Fibroblast of the aortic adventitia (primary cell): ENCODE measurements at regions not wholly inside any gene's neighbourhood (a gene's known extent, or its start where the extent isn't known, plus 50 kb on each side); places are given as distances from the start of the nearest gene placed in this dataset.

ENCODE experiments used
- DNase-seq: peaks from one replicate; pipeline ENCODE4 v3.0.0-alpha.2; 2010; ENCODE audit warnings: low read depth
- H3K4me3 ChIP-seq: 2 replicates; pipeline ENCODE4 v1.5.1; 2011; ENCODE audit warnings: low read depth, mild to moderate bottlenecking, control low read depth, low read length, moderate library complexity
- CTCF ChIP-seq: IDR thresholded peaks from 2 replicates; pipeline ENCODE4 v1.5.1; 2011; ENCODE audit warnings: mild to moderate bottlenecking, low read length, control low read depth, inconsistent platforms; ENCODE audit not compliant: insufficient read depth

GRCh38 chr10:130412317-130412716, 276.1 kb downstream of the GLRX3 start:
- no peak overlapping the region for H3K4me3 ChIP-seq
- TF ChIP-seq CTCF: no peak
- no peak for DNase-seq

DNA sequence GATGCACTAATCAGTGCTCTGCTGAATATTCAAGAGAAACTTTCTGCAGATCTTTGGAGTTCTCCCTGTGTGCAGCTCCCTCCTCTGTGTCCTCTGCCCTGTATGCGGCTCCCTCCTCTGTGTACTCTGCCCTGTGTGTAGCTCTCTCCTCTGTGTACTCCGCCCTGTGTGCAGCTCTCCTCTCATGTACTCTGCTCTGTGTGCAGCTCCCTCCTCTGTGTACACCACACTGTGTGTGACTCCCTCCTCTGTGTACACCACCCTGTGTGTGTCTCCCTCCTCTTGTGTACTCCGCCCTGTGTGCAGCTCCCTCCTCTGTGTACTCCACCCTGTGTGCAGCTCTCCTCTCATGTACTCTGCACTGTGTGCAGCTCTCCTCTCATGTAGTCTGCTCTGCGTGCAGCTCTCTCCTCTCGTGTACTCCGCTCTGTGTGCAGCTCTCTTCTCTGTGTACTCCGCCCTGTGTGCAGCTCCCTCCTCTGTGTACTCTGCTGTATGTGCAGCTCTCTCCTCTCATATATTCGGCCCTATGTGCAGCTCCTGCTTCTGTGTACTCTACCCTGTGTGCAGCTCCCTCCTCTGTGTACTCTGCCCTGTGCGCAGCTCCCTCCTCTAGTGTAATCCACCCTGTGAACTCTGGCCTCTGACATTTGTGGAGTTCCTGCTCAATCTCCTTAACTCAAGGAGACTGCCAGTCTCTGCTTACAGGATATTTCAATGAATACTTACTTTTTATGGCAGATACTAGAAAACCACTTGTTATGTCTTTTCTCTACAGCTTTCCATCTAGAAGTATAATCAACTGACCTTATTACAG, 280.4 kb downstream of the GLRX3 start:
- H3K4me3 ChIP-seq: no peak overlapping the region
- no peak for DNase-seq
- no peak for TF ChIP-seq CTCF

- DNase-seq: no peak
- no peak overlapping the region for H3K4me3 ChIP-seq
- no peak for TF ChIP-seq CTCF
These were observed 282.5 kb downstream of the GLRX3 start for GRCh38 chr10:130418731-130419130.

GRCh38 chr10:130421909-130422308, 285.7 kb downstream of the GLRX3 start:
- H3K4me3 ChIP-seq: no peak overlapping the region
- no peak for TF ChIP-seq CTCF
- no peak for DNase-seq

GRCh38 chr10:130422366-130423324, 286.5 kb downstream of the GLRX3 start:
- no peak overlapping the region for H3K4me3 ChIP-seq
- no peak for DNase-seq
- no peak for TF ChIP-seq CTCF

DNA sequence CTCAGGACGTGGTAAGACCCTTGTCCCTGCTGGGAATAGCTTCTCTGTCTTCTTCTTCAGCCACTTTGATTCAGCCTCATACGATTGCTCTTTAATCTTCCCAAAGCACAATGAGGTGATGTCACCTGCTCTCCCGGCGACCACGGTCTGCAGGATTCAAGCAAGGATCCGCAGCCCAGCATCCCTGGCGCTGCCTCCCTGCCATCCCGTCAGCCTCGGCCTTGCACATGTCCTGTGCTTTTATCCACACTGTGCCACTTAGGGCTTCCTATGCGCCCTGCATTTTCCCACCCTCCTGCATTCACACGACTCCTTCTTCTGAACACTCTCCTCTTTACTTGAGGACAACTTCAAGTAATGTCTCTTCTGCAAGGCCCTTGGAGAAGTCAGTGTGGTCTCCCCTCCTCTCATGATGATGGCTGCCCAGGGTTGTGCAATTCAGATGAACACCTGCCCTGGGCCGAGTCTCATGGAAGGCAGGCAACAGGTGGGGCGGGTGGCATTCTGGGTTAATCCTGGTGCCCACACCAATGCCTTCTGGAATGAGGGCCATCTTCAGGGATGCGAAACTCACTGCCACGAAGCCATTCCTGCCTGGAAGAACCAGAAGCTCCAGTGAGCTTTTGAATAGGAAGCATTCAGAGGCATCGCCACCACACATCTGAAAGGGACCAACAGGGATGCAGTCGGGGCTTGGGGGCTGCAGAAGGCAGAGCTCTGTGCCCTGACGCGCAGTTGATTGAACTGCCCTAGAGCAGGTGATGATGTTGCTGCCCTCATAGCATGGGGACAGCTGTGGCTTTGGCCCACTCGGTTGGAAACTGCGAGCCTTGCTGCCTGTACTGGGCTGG, 287.5 kb downstream of the GLRX3 start:
- no peak overlapping the region for H3K4me3 ChIP-seq
- no peak for TF ChIP-seq CTCF
- DNase-seq: no peak
